Brain microvascular endothelial cell (primary cell): ENCODE measurements at regions not wholly inside any gene's neighbourhood (a gene's known extent, or its start where the extent isn't known, plus 50 kb on each side); places are given as distances from the start of the nearest gene placed in this dataset.
"Not testable (repeated sequence)": the region's sequence is repeated elsewhere in the genome, so short reads cannot be mapped to it uniquely, and the experiment has no call there.

Source experiments
- DNase-seq: peaks from one replicate; pipeline ENCODE4 v3.0.0-alpha.2; 2020
- H3K27ac ChIP-seq: fragments of 250-450 bp; sonication (Bioruptor Pico); 2 replicates; pipeline ENCODE4 v1.5.1; 2020; ENCODE audit warnings: mild to moderate bottlenecking, moderate library complexity
- H3K27me3 ChIP-seq: fragments of 250-450 bp; sonication (Bioruptor Pico); replicated peaks from 2 replicates; pipeline ENCODE4 v1.5.1; 2020; ENCODE audit warnings: mild to moderate bottlenecking
- H3K36me3 ChIP-seq: fragments of 250-450 bp; sonication (Bioruptor Pico); replicated peaks from 2 replicates; pipeline ENCODE4 v1.5.1; 2020; ENCODE audit warnings: mild to moderate bottlenecking
- H3K4me3 ChIP-seq: 2 replicates; pipeline ENCODE4 v1.5.1; 2011; ENCODE audit warnings: low read depth, mild to moderate bottlenecking, control low read depth, low read length, moderate library complexity
- in situ Hi-C: cut with HindIII; loops from 2 replicates; pipeline ENCODE4 v1.10.0; 2017; ENCODE audit warnings: low sequenced_read_pairs, low pct_ligation_motif_present

GRCh38 chr12:8403834-8404233 lies 51.9 kb upstream of the CLEC6A start:
- H3K4me3 ChIP-seq, H3K36me3 ChIP-seq, H3K27me3 ChIP-seq, in situ Hi-C loops, H3K27ac ChIP-seq, DNase-seq: not testable (repeated sequence)

GRCh38 chr12:8404341-8404740 lies 51.4 kb upstream of the CLEC6A start:
- H3K27ac ChIP-seq, in situ Hi-C loops, H3K27me3 ChIP-seq, DNase-seq, H3K4me3 ChIP-seq, H3K36me3 ChIP-seq: not testable (repeated sequence)
